ENCODE measurements at regions not wholly inside any gene's neighbourhood (a gene's known extent, or its start where the extent isn't known, plus 50 kb on each side); places are given as distances from the start of the nearest gene placed in this dataset.
A peak's percentile ranks its signal among the peaks of the same experiment; 100 is the strongest.

DNA sequence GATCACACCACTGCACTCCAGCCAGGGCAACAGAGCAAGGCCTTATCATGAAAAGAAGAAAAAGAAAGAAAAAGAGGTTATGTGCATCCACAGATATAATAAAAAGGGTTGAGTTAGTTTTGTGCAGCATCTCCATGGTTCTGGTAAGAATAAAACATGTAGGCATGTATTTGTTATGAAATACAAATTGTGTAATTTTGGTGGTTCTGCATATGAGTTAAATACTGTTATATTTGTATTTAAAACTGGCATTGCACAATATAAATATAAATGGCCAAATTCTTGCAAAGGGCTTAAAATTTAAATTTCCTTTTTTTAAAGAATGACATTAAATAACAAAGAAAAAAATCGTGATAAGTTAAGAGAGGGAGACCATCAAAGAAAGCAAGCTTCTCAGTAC, 159.1 kb upstream of the PREP start:
- TF ChIP-seq, protein P1, sequence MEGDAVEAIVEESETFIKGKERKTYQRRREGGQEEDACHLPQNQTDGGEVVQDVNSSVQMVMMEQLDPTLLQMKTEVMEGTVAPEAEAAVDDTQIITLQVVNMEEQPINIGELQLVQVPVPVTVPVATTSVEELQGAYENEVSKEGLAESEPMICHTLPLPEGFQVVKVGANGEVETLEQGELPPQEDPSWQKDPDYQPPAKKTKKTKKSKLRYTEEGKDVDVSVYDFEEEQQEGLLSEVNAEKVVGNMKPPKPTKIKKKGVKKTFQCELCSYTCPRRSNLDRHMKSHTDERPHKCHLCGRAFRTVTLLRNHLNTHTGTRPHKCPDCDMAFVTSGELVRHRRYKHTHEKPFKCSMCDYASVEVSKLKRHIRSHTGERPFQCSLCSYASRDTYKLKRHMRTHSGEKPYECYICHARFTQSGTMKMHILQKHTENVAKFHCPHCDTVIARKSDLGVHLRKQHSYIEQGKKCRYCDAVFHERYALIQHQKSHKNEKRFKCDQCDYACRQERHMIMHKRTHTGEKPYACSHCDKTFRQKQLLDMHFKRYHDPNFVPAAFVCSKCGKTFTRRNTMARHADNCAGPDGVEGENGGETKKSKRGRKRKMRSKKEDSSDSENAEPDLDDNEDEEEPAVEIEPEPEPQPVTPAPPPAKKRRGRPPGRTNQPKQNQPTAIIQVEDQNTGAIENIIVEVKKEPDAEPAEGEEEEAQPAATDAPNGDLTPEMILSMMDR (IDR thresholded peaks at IDR 0.05; ENCODE audit: low read length, missing control alignments) = no peak

DNA sequence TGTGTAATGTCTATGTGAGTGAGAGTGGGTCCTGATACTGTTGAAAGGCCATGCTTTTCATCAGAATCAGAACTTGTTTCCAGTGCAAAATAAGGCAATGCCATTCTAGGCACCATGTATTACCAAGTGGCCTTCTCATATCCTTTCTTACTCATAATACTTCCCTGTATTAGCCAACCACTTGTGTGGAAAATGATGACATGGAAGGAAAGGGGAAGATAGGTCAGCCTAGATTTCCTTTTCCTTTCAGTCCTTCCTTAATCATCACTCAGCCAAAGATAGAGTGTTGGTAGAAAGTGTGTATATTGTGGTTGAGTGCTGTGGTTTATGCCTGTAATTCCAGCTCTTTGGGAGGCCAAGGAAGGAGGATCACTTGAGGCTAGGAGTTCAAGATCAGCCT, 158.6 kb upstream of the PREP start:
- TF ChIP-seq, protein P1 (IDR thresholded peaks at IDR 0.05; ENCODE audit: low read length, missing control alignments) = no peak
- DNase-seq (ENCODE audit: low read depth) = no peak
- H3K4me3 ChIP-seq (replicated peaks; ENCODE audit: low read depth, low read length) = no peak overlapping the region

More for the DNA sequence above, 159.1 kb upstream of the PREP start:
- no peak for DNase-seq (ENCODE audit: low read depth)
- no peak overlapping the region for H3K4me3 ChIP-seq (replicated peaks; ENCODE audit: low read depth, low read length)

DNA sequence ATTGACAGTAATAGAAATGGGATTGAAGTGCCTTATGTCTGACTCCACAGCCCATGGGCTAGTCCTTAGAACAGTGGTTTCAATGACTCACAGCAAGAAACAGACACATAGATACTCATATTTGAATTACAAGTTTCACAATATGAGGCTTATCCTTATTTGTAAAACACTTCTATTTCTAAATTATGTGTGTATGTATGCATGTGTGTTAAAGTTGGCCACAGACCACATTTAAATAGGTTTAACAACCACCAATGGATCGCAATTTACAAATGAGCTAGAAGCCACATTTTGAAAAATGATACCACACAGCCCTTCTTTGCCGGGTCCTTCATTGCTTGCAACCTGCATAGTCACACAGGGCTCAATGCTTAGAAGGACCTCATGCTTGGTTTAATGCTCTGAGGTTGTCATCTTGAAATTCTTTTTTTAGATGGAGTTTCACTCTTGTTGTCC, 157.8 kb upstream of the PREP start:
- H3K4me3 ChIP-seq (replicated peaks; ENCODE audit: low read depth, low read length) = no peak overlapping the region
- TF ChIP-seq, protein P1 (IDR thresholded peaks at IDR 0.05; ENCODE audit: low read length, missing control alignments) = no peak
- DNase-seq (ENCODE audit: low read depth) = peak; percentile 2

DNA sequence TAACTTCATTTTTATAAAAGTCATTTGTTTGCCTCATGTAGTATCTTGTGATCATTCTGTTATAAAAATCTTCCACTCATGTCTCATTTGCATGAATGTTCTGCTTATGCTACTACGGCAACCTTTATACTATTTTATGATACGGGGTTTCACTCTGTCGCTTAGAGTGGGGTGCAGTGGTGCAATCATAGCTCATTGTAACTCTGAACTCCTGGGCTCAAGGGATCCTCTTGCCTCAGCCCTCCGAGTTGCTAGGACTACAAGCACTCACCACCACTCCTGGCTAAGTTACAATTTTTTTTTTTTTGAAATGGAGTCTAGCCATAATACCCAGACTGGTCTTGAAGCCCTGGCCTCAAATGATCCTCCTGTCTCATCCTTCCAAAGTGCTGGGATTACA, 154.4 kb upstream of the PREP start:
- no peak overlapping the region for H3K4me3 ChIP-seq (replicated peaks; ENCODE audit: low read depth, low read length)
- TF ChIP-seq, protein P1 (IDR thresholded peaks at IDR 0.05; ENCODE audit: low read length, missing control alignments) = no peak
- DNase-seq (ENCODE audit: low read depth) = no peak

DNA sequence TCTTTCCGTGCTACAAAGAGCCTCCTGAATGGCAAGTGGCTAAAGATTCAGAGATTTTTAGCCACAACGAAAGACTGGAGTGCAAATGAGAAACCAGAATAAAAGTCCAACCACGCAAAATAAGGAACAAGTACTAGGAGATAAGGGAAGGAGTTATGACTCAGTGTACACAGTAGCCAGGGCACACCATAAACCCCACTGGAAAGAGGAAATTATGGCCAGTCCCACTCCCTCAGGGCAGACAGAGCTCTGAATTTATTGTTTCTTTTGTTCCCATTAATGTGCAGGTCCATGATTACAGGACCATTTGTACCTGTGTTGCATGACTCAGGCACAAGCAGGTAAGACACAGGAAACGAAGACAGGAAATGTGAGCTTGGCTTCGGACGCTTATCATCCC, 150.3 kb upstream of the PREP start:
- H3K4me3 ChIP-seq (replicated peaks; ENCODE audit: low read depth, low read length) = no peak overlapping the region
- DNase-seq (ENCODE audit: low read depth) = no peak
- TF ChIP-seq, protein P1 (IDR thresholded peaks at IDR 0.05; ENCODE audit: low read length, missing control alignments) = no peak

DNA sequence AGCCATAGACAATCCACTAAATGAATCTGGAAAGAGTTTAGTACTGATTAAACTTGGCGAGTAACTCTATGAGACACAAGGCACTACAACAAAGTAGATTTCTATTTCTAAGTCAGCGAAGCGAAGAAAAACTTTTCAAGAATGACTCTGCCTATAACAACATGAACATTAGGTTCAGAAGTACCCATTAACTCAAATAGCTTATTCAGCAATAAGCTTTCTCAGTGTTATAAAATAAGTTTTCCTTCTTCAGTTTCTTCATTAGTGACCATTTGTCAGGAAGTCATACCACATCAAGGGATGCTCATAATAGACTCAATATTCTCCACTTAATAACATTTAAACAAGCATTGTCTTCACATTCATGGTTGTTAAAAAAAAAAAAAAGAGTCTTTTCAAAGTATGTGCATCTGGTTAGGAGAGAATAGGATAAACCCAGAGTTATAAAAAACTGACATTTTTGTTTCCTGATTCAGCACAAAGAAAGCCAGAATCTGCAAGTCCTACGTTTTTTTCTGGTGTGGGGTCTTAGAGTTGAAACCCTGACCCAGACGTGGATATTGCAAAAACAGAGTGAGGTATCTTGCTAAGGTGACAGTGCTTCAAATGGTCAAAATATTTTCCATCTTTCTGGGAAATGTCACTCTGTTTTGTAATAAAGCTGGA, 148.2 kb upstream of the PREP start:
- TF ChIP-seq, protein P1 (IDR thresholded peaks at IDR 0.05; ENCODE audit: low read length, missing control alignments) = no peak
- no peak overlapping the region for H3K4me3 ChIP-seq (replicated peaks; ENCODE audit: low read depth, low read length)
- no peak for DNase-seq (ENCODE audit: low read depth)

DNA sequence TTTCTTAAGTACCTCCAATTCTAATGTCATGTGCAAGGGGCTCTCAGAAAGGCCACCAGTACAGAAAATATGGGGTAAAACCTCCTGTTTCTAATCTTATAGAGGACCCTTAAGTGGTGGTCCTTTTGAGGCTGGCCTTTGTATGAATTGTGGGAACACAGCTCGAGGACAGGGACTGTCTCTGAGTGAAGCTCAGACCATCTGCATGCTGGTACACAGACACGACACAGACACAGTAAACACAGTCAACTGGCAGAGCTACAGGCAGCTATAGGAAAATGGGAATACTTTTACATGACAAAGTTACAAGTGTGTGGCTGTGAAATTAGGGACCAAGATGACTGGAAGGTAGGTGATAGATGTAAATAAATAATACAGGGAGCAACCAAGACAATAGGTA, 143.9 kb upstream of the PREP start:
- no peak overlapping the region for H3K4me3 ChIP-seq (replicated peaks; ENCODE audit: low read depth, low read length)
- no peak for DNase-seq (ENCODE audit: low read depth)
- TF ChIP-seq, protein P1 (IDR thresholded peaks at IDR 0.05; ENCODE audit: low read length, missing control alignments) = no peak

Measured in fibroblast of pulmonary artery (primary cell).